NB4 (cell line): ENCODE measurements at regions not wholly inside any gene's neighbourhood (a gene's known extent, or its start where the extent isn't known, plus 50 kb on each side); places are given as distances from the start of the nearest gene placed in this dataset.

Source experiments
- CTCF ChIP-seq: IDR thresholded peaks from one replicate; pipeline ENCODE4 v1.5.1; 2012; ENCODE audit warnings: low read depth, low read length
- MAX ChIP-seq: IDR thresholded peaks from 2 replicates; pipeline ENCODE4 v1.6.1; 2011; ENCODE audit warnings: low read depth, low read length

GRCh38 chr4:159758061-159758460 is 655.2 kb downstream of the RAPGEF2 start:
- TF ChIP-seq CTCF (no peak), MAX (no peak)
